HFF-Myc (cell line): ENCODE measurements at regions not wholly inside any gene's neighbourhood (a gene's known extent, or its start where the extent isn't known, plus 50 kb on each side); places are given as distances from the start of the nearest gene placed in this dataset.

ENCODE experiments used
- DNase-seq: peaks from one replicate; pipeline ENCODE4 v3.0.0-alpha.2; 2011; ENCODE audit warnings: low read depth; ENCODE audit errors: extremely low read depth
- H3K4me3 ChIP-seq: replicated peaks from 2 replicates; pipeline ENCODE4 v1.5.1; 2011; ENCODE audit warnings: low read depth, mild to moderate bottlenecking, control low read depth, low read length
- TF ChIP-seq, protein P1 (sequence below): IDR thresholded peaks from 2 replicates; pipeline ENCODE4 v1.5.1; 2012; ENCODE audit warnings: mild to moderate bottlenecking, low read depth, low read length, control low read depth; ENCODE audit errors: missing control alignments

DNA sequence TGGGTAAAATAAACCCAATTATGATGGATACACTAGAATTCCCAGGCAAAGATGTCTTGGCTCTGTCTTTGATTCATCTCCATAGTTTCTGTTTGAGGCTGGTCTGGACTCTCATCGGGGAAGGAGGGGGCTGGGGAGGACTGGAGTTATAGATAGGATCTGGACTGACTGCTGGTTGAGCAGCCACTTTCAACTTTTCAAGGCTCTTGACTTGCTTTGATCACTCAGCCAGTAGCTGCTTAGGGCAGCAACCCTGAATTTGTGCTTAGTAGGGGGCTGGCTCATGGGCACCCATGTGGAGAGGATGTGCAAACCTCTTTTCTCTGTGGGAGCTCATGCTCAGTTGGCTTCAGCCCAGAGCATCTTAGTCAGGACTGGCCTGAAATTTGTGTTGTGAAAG, 114.0 kb upstream of the NEDD9 start:
- H3K4me3 ChIP-seq: no peak overlapping the region
- TF ChIP-seq, protein P1, sequence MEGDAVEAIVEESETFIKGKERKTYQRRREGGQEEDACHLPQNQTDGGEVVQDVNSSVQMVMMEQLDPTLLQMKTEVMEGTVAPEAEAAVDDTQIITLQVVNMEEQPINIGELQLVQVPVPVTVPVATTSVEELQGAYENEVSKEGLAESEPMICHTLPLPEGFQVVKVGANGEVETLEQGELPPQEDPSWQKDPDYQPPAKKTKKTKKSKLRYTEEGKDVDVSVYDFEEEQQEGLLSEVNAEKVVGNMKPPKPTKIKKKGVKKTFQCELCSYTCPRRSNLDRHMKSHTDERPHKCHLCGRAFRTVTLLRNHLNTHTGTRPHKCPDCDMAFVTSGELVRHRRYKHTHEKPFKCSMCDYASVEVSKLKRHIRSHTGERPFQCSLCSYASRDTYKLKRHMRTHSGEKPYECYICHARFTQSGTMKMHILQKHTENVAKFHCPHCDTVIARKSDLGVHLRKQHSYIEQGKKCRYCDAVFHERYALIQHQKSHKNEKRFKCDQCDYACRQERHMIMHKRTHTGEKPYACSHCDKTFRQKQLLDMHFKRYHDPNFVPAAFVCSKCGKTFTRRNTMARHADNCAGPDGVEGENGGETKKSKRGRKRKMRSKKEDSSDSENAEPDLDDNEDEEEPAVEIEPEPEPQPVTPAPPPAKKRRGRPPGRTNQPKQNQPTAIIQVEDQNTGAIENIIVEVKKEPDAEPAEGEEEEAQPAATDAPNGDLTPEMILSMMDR: no peak
- DNase-seq: no peak

DNA sequence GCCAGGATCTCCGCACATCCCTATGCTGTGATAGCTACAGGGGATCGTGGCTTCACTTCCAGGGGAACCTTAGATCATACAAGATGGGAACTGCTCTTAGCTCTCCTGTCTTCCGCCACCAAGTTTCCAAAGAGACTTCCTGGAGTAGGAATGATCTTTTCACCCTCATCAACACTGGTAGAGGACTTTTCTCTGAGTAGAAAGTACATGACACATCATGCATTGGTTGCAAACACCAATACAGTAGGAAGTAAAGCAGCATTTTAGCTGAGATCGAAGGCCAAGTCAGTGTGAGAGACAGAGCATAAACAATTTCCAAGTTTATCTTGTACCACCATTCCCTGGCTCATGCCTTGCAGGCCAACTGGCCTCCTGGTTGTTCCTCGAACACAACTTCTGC, 113.1 kb upstream of the NEDD9 start:
- no peak overlapping the region for H3K4me3 ChIP-seq
- TF ChIP-seq, protein P1: no peak
- DNase-seq: no peak

DNA sequence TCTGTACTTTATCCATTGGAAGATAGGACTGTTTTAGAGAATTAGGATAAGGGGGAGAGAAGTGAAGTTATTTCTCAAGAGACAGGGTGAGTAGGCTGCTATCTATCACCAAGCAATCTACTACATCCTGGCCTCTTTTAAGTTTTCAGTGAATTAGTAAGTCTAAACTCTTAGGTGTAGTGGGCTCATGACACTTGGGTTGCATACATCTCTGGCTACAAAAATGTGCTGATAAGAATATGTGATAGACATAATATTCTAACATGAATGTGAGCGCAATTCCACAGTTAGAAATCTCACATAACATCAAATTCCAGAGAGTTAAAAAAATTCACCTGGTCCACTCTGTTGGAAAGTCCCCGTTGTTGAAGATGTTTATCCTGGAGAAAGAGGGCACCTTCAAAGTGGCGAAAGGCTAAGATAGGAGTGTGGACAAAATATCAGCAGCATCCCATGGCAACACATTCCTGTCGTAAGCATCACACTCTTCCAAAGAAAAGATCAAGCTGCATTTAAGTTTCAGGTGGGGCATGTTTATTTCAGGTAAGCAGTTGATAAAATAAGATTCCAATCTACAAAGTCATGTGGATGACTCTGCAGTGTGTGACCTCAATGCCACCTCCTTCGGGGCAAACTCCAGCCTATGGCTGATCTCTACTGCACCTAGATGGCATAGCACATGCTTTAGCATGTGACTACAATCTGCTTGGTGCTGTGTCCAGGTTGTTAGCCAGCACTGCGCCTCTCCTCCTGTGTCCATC, 111.7 kb upstream of the NEDD9 start:
- TF ChIP-seq, protein P1: no peak
- DNase-seq: no peak
- H3K4me3 ChIP-seq: no peak overlapping the region

DNA sequence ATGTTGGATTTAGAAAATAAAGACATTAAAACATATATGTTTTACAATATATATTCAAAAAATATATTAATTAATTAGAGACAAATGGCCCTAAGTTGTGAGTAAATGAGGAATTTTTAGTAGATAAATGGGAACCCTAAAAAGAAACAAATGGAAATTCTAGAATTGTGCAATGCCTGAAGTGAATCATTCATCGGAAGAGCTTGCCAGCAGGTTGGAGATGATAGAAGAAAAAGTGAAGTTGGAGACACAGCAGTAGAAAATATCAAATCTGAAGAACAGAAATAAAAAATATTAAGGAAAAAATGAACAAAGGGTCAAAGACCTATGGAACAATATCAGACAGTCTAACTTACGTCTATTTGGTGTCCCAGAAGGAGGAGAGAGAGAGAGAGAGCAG, 109.4 kb upstream of the NEDD9 start:
- DNase-seq: no peak

DNA sequence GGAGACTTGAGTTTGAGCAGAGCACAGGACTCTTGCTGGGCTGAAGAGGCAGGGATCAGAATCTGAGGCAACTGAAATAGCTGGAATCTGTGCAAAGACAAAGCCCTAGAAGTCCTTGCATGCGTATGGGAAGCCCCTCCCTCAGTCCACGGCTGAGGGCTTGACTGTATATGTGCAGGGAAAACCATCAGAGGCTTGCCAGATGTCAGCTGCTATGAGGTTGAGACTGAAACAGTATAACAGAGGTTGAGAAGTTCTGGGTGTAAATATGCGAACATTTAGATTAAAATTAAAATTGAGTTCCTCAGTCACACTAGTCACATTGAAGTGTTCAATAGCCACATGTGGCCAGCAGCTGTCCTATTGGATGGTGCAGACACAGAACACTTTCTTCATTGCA, 108.8 kb upstream of the NEDD9 start:
- no peak for DNase-seq
- no peak overlapping the region for H3K4me3 ChIP-seq
- TF ChIP-seq, protein P1: no peak

More for the DNA sequence above, 109.4 kb upstream of the NEDD9 start:
- TF ChIP-seq, protein P1: no peak
- H3K4me3 ChIP-seq: no peak overlapping the region

DNA sequence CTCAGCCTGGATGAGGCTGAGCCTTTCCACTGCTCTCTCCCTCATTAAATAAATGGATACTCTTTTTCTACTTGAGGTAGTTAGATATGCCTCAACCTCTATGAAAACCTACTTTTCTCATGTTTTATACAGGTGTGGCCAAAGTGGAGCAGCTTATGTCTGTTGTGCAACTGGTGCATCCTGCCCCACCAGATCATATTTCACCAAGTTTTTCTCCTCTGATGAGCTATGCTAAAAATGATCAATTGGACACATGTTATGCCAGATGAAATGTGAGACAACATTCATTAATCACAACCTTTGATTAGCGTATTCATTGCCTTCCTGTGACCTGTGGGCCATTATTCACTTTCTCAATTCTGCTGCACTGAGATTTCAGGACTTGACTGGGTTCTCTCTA, 106.9 kb upstream of the NEDD9 start:
- H3K4me3 ChIP-seq: no peak overlapping the region
- no peak for DNase-seq
- TF ChIP-seq, protein P1: no peak

DNA sequence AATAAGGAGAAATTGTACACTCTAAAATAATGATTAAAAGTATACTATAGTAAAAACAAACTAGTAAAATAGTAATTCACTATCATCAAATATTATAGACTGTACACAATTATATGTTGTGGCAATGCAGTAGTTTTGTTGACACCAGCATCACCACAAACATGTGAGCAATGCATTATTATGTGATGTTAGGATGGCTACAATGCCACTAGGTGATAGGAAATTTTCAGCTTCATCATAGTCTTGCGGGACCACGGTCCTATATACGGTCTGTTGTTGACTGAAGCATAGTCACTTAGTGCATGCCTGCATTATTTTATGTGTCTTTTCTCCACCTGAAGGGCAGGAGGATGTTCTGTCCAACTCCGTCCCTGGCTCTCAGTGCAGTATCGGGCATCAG, 104.8 kb upstream of the NEDD9 start:
- no peak for DNase-seq
- no peak overlapping the region for H3K4me3 ChIP-seq
- TF ChIP-seq, protein P1: no peak
